Mesenchymal stem cell (in vitro differentiated cells and primary cell): ENCODE measurements at regions not wholly inside any gene's neighbourhood (a gene's known extent, or its start where the extent isn't known, plus 50 kb on each side); places are given as distances from the start of the nearest gene placed in this dataset.

ENCODE experiments used
- DNase-seq: peaks from one replicate; pipeline ENCODE4 v3.0.0-alpha.2; 2013
- H2AFZ ChIP-seq: one replicate; pipeline ENCODE4 v1.6.1; 2013; ENCODE audit warnings: low read depth, mild to moderate bottlenecking, control low read depth, inconsistent platforms, low read length, moderate library complexity
- H2AK5ac ChIP-seq: 2 replicates; pipeline ENCODE4 v1.6.1; 2013; ENCODE audit warnings: low read length, moderate library complexity, mild to moderate bottlenecking, inconsistent platforms; ENCODE audit not compliant: severe bottlenecking
- H2BK120ac ChIP-seq: one replicate; pipeline ENCODE4 v1.6.1; 2013; ENCODE audit warnings: low read depth, mild to moderate bottlenecking, inconsistent platforms, low read length, moderate library complexity
- H2BK12ac ChIP-seq, 2 experiments: one replicate each; pipeline ENCODE4 v1.6.1; 2013; ENCODE audit warnings: inconsistent platforms in 2 of 2, low read length in 2 of 2, mild to moderate bottlenecking in 2 of 2, moderate library complexity in 2 of 2, control low read depth in 1 of 2
- H2BK15ac ChIP-seq: one replicate; pipeline ENCODE4 v1.6.1; 2013; ENCODE audit warnings: mild to moderate bottlenecking, low read depth, inconsistent platforms; ENCODE audit not compliant: poor library complexity, severe bottlenecking
- H2BK5ac ChIP-seq: 2 replicates; pipeline ENCODE4 v1.6.1; 2013; ENCODE audit warnings: low read depth, mild to moderate bottlenecking, low read length, control low read depth, inconsistent platforms; ENCODE audit not compliant: poor library complexity, severe bottlenecking
- H3K14ac ChIP-seq, 2 experiments: one replicate each; pipeline ENCODE4 v1.6.1; 2013; ENCODE audit warnings: inconsistent platforms in 2 of 2, low read length in 2 of 2, control low read depth in 1 of 2, mild to moderate bottlenecking in 1 of 2, moderate library complexity in 1 of 2
- H3K18ac ChIP-seq, 2 experiments: one replicate each; pipeline ENCODE4 v1.6.1; 2013; ENCODE audit warnings: inconsistent platforms in 2 of 2, low read length in 2 of 2, control low read depth in 1 of 2, low read depth in 1 of 2, mild to moderate bottlenecking in 1 of 2
- H3K23ac ChIP-seq, 2 experiments: one replicate each; pipeline ENCODE4 v1.6.1; 2013; ENCODE audit warnings: inconsistent platforms in 2 of 2, low read length in 2 of 2, mild to moderate bottlenecking in 2 of 2, moderate library complexity in 2 of 2, control low read depth in 1 of 2
- H3K27ac ChIP-seq: 2 replicates; pipeline ENCODE4 v1.5.1; 2013; ENCODE audit warnings: mild to moderate bottlenecking, moderate library complexity, low read length, control low read depth, inconsistent platforms; ENCODE audit not compliant: poor library complexity, severe bottlenecking
- H3K27me3 ChIP-seq, 2 experiments: 2 replicates each; pipeline versions ENCODE4 v1.6.1 to v1.7.0; 2013; ENCODE audit warnings: low read length in 2 of 2, mild to moderate bottlenecking in 2 of 2, moderate library complexity in 2 of 2, control low read depth in 1 of 2, inconsistent platforms in 1 of 2; ENCODE audit not compliant: control insufficient read depth in 1 of 2, insufficient read depth in 1 of 2
- H3K36me3 ChIP-seq, 2 experiments: 2 replicates each; pipeline versions ENCODE4 v1.6.1 to v1.7.0; 2013; ENCODE audit warnings: low read length in 2 of 2, control low read depth in 1 of 2, inconsistent platforms in 1 of 2, low read depth in 1 of 2, mild to moderate bottlenecking in 1 of 2; ENCODE audit not compliant: insufficient read depth in 2 of 2, control insufficient read depth in 1 of 2
- H3K4ac ChIP-seq, 2 experiments: one replicate each; pipeline ENCODE4 v1.6.1; 2013; ENCODE audit warnings: inconsistent platforms in 2 of 2, low read length in 2 of 2, mild to moderate bottlenecking in 2 of 2, moderate library complexity in 2 of 2, control low read depth in 1 of 2, low read depth in 1 of 2
- H3K4me1 ChIP-seq: 2 replicates; pipeline ENCODE4 v1.6.1; 2013; ENCODE audit warnings: low read depth, low read length, control low read depth; ENCODE audit not compliant: control insufficient read depth, insufficient read depth
- H3K4me2 ChIP-seq: 2 replicates; pipeline ENCODE4 v1.6.1; 2013; ENCODE audit warnings: low read length, mild to moderate bottlenecking, inconsistent platforms; ENCODE audit not compliant: poor library complexity, severe bottlenecking
- H3K4me3 ChIP-seq, 2 experiments: 2 replicates each; pipeline versions ENCODE4 v1.5.1 to v1.7.0; 2013; ENCODE audit warnings: low read length in 2 of 2, mild to moderate bottlenecking in 2 of 2, control low read depth in 1 of 2, low read depth in 1 of 2; ENCODE audit not compliant: insufficient read depth in 1 of 2
- H3K79me1 ChIP-seq: replicated peaks from 2 replicates; pipeline ENCODE4 v1.6.1; 2013; ENCODE audit warnings: mild to moderate bottlenecking, control low read depth, low read length, inconsistent platforms; ENCODE audit not compliant: poor library complexity, severe bottlenecking
- H3K9ac ChIP-seq: 2 replicates; pipeline ENCODE4 v1.7.0; 2013; ENCODE audit warnings: mild to moderate bottlenecking, low read length, moderate library complexity
- H3K9me3 ChIP-seq: 2 replicates; pipeline ENCODE4 v1.7.0; 2013; ENCODE audit warnings: mild to moderate bottlenecking, low read length; ENCODE audit not compliant: control insufficient read depth
- H4K8ac ChIP-seq: one replicate; pipeline ENCODE4 v1.6.1; 2013; ENCODE audit warnings: inconsistent platforms, mild to moderate bottlenecking, low read length, moderate library complexity
- H4K91ac ChIP-seq: one replicate; pipeline ENCODE4 v1.6.1; 2013; ENCODE audit warnings: mild to moderate bottlenecking, low read length, inconsistent platforms
- WGBS: methylation state at CpG from one replicate; pipeline ENCODE4 v1.1.7; 2013; ENCODE audit warnings: mixed read lengths; 5-methylcytosine and 5-hydroxymethylcytosine counted together

GRCh38 chr4:132228676-132229075 lies 920.4 kb upstream of the PCDH10 start:
- Histone ChIP-seq H3K23ac (no peak overlapping the region), H3K18ac (no peak overlapping the region), H2BK15ac (no peak overlapping the region), H3K4me1 (no peaks in the 10 kb centered on the region), H3K4ac (no peak overlapping the region), H3K14ac (no peak overlapping the region), H2AK5ac (no peak overlapping the region), H3K27me3 (no peaks in the 10 kb centered on the region), H3K9ac (no peak overlapping the region), H3K79me1 (no peaks in the 10 kb centered on the region), H2BK120ac (no peak overlapping the region), H3K36me3 (no peaks in the 10 kb centered on the region), H2BK5ac (no peak overlapping the region), H4K8ac (no peak overlapping the region), H2BK12ac (no peak overlapping the region), H2AFZ (no peak overlapping the region), H3K4me2 (no peak overlapping the region), H3K27ac (no peak overlapping the region), H3K4me3 (no peak overlapping the region), H3K9me3 (no peaks in the 10 kb centered on the region), H4K91ac (no peak overlapping the region)
- no peak for DNase-seq

- Histone ChIP-seq H4K8ac (no peak overlapping the region), H3K23ac (no peak overlapping the region), H3K18ac (no peak overlapping the region), H2BK15ac (no peak overlapping the region), H3K36me3 (no peaks in the 10 kb centered on the region), H2BK12ac (no peak overlapping the region), H3K27ac (no peak overlapping the region), H2AFZ (no peak overlapping the region), H3K4me1 (no peaks in the 10 kb centered on the region), H4K91ac (no peak overlapping the region), H2AK5ac (no peak overlapping the region), H2BK120ac (no peak overlapping the region), H3K27me3 (no peaks in the 10 kb centered on the region), H3K4ac (no peak overlapping the region), H3K79me1 (no peaks in the 10 kb centered on the region), H2BK5ac (no peak overlapping the region), H3K4me2 (no peak overlapping the region), H3K4me3 (no peak overlapping the region), H3K14ac (no peak overlapping the region), H3K9me3 (no peaks in the 10 kb centered on the region), H3K9ac (no peak overlapping the region)
- no peak for DNase-seq
- WGBS = 97% methylated on average over 5 of the region's 6 CpGs
Measured at GRCh38 chr4:132230025-132230424, 919.1 kb upstream of the PCDH10 start.

- no peak overlapping the region for H2AFZ ChIP-seq
- 86% methylated on average over 1 of the region's 1 CpG for WGBS
- H3K9ac ChIP-seq = no peak overlapping the region
Measured at GRCh38 chr4:132238697-132239096, 910.4 kb upstream of the PCDH10 start.

GRCh38 chr4:132240081-132240480 lies 909.0 kb upstream of the PCDH10 start:
- Histone ChIP-seq H3K23ac (no peak overlapping the region), H3K4me1 (no peaks in the 10 kb centered on the region), H2BK120ac (no peak overlapping the region), H2BK12ac (no peak overlapping the region), H3K9me3 (peaks cover 6% of the 10 kb centered on the region), H2AK5ac (no peak overlapping the region), H2BK15ac (no peak overlapping the region), H4K8ac (no peak overlapping the region), H3K27me3 (no peaks in the 10 kb centered on the region), H3K4me3 (no peak overlapping the region), H2BK5ac (no peak overlapping the region), H3K36me3 (no peaks in the 10 kb centered on the region), H2AFZ (no peak overlapping the region), H3K4me2 (no peak overlapping the region), H3K18ac (no peak overlapping the region), H3K9ac (no peak overlapping the region), H3K79me1 (no peaks in the 10 kb centered on the region), H3K27ac (no peak overlapping the region), H3K14ac (no peak overlapping the region), H3K4ac (no peak overlapping the region), H4K91ac (no peak overlapping the region)
- 100% methylated on average over 3 of the region's 4 CpGs for WGBS
- no peak for DNase-seq

More at GRCh38 chr4:132238697-132239096, 910.4 kb upstream of the PCDH10 start:
- Histone ChIP-seq H3K27me3 (no peaks in the 10 kb centered on the region), H2AK5ac (no peak overlapping the region), H3K4ac (no peak overlapping the region), H3K14ac (no peak overlapping the region), H2BK12ac (no peak overlapping the region), H2BK15ac (no peak overlapping the region), H3K23ac (no peak overlapping the region), H3K27ac (no peak overlapping the region), H2BK5ac (no peak overlapping the region), H2BK120ac (no peak overlapping the region), H4K8ac (no peak overlapping the region), H4K91ac (no peak overlapping the region), H3K36me3 (no peaks in the 10 kb centered on the region), H3K4me3 (no peak overlapping the region), H3K4me2 (no peak overlapping the region), H3K79me1 (no peaks in the 10 kb centered on the region), H3K18ac (no peak overlapping the region), H3K9me3 (peaks cover 6% of the 10 kb centered on the region), H3K4me1 (no peaks in the 10 kb centered on the region)
- DNase-seq = no peak
